ENCODE measurements at regions not wholly inside any gene's neighbourhood (a gene's known extent, or its start where the extent isn't known, plus 50 kb on each side); places are given as distances from the start of the nearest gene placed in this dataset.

- H3K27me3 Mint-ChIP-seq (ENCODE audit: low read depth), result peaks cover 3% of the 10 kb centered on the region
- no peak for TF ChIP-seq CTCF (IDR thresholded peaks at IDR 0.05; ENCODE audit: unreplicated experiment in 3 of 3)
- no peak overlapping the region for H3K4me3 Mint-ChIP-seq
- peaks cover 6% of the 10 kb centered on the region for H3K9me3 Mint-ChIP-seq
- no peaks in the 10 kb centered on the region for H3K4me1 Mint-ChIP-seq
- H3K27ac Mint-ChIP-seq, result no peak overlapping the region
- no peaks in the 10 kb centered on the region for H3K36me3 Mint-ChIP-seq (ENCODE audit: low read depth)
Observed at GRCh38 chr13:73131247-73131646, 72.4 kb downstream of the KLF5 start.

GRCh38 chr13:73129023-73129422, 70.2 kb downstream of the KLF5 start:
- Mint-ChIP-seq H3K4me1 (no peaks in the 10 kb centered on the region), H3K27me3 (ENCODE audit: low read depth) (peaks cover 3% of the 10 kb centered on the region), H3K27ac (no peak overlapping the region), H3K9me3 (peaks cover 3% of the 10 kb centered on the region), H3K4me3 (no peak overlapping the region), H3K36me3 (ENCODE audit: low read depth) (no peaks in the 10 kb centered on the region)
- no peak for TF ChIP-seq CTCF (IDR thresholded peaks at IDR 0.05; ENCODE audit: unreplicated experiment in 3 of 3)

Data from nephron (organoid).